CD4-positive, alpha-beta T cell treated with Interferon gamma for 1 hour (primary cell): ENCODE measurements at regions not wholly inside any gene's neighbourhood (a gene's known extent, or its start where the extent isn't known, plus 50 kb on each side); places are given as distances from the start of the nearest gene placed in this dataset.

Experiments used
- DNase-seq: peaks from one replicate; pipeline ENCODE4 v3.0.0-alpha.2; 2020

DNA sequence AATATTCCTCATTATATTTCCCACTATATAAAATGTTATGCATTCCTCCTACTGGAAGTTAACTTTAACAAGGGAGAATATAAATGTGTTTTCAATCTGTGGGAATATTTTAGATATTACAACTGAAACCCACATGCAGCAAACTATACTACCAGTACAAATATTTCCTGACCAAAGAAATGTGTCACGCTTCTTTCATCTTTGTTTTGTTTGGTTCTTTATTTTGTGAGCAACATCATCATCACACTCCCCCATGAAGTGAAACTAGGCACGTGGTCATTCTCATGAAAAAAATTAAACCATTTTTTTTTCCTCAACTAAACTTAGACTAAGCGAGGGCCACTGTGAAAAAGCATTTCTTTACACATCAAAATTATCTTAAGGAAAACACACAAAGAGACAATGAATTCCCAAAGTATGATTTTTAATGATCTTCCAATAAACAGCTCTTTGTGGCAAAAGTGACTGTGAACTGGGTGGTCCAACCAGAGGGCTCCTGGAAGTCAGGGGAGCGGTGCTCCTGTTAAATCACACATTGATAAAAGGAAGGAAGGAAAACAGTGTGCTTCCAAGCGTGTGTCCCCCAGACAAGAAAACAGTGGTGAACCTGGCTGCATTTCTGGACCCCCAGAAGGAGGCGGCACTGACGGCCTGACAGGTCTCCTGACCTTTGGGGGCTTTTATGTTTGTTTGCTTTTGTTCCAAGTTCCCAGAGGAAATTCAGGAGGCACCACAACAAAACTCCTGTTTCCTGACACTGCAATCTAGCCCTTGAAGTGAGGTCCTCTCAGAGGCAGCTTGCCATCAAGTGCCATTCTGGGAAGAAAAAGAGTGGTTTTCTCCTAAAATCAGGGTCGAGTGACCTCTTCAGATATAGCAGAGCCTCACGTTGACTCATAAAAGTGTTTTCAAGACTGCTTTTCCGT lies 166.8 kb upstream of the FOXQ1 start:
- DNase-seq: no peak

DNA sequence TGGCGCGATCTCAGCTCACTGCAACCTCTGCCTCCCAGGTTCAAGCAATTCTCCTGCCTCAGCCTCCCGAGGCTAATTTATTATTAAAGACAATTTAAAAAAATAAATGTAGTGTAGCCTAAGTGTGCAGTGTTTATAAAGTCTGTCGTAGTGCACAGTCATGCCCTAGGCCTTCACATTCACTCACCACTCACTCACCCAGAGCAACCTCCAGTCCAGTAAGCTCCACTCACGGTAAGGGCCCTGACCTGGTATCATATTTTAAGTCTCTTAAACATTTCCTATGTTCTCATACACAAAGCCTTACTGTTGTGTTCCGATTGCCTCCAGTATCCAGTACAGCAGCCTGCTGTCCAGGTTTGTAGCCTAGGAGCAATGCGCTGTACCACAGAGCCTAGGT lies 168.2 kb upstream of the FOXQ1 start:
- DNase-seq: no peak

DNA sequence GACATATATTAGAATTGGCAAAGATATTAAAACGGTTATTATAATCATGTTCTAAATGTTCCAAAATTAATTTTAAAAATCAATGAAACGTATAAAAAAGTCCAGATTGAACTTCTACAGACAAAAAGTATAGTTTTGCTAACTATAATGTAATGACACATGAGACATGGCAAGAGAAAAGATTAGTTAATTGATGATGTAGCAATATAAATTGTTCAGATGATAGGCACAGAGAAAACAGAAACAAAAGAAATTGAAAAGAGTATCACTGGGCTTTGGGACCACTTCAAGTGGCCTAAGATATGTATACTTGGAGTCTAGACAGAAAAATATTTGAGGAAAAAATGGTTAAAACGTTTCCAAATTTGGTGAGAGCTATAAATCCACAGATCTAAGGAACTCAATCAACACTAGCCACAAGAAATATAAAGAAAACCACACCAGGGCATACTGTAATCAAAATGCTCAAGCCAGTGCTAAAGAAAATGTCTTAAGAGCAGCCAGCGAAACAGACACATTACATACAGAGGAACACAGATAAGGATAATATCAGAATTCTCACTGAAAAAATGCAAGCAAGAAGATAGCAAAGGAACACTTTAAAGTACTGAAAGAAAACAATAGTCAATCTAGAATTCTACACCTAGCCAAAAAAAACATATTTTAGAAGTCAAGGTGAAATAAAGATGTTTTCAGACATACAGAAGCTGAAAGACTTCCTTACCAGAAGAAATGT lies 172.6 kb upstream of the FOXQ1 start:
- DNase-seq: no peak

DNA sequence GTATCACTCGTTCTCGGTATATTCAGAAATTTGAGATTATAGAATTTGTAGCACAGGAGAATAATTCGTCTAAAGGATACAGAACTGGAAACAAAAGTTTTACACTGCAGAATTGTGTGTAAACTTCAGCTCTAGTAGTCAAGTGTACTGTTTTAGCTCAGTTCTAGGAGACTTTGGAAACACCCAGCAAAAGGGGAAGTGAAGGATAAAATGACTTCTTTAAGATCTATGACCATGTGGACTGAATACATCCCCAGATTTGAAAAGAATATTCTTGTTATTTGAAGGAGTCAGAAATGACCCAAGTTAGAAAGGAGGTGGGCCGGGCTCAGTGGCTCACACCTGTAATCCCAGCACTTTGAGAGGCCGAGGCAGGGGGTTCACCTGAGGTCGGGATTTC lies 174.0 kb upstream of the FOXQ1 start:
- DNase-seq: no peak

DNA sequence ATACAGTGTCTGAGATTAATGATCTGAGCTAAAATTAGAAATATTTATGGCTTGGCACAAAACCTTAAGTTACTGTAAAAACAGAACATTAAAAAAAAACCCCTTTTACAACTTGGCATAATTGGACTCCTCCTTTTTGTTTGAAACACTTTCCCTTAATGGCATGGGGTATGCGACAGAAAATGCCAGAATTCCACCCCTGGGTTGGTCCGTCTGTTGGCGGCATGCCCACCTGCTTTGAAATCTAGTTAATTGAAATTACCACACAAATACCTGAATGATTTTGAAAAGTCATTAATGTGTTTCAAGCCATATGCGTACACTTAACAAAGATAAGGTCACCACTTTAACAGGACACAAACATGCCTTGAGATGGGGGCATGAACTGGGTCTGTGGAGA lies 175.1 kb upstream of the FOXQ1 start:
- DNase-seq: no peak

DNA sequence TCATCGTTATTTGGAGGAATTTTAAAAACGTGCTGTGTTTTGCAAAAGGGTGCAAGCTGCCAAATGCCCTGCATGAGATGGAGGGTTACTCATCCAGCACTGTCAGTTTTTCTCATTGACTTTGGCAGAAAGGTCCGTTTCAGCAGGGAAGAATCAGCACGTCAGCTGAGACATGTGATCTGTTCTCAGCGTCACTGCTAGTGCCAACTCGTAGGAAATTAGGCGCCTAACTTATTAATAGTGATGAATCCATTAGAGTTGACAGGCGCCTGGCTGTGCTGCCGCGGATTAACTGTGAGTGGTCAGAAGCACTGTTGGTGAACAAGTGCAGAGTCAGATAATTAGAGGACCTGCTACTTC lies 175.5 kb upstream of the FOXQ1 start:
- no peak for DNase-seq

DNA sequence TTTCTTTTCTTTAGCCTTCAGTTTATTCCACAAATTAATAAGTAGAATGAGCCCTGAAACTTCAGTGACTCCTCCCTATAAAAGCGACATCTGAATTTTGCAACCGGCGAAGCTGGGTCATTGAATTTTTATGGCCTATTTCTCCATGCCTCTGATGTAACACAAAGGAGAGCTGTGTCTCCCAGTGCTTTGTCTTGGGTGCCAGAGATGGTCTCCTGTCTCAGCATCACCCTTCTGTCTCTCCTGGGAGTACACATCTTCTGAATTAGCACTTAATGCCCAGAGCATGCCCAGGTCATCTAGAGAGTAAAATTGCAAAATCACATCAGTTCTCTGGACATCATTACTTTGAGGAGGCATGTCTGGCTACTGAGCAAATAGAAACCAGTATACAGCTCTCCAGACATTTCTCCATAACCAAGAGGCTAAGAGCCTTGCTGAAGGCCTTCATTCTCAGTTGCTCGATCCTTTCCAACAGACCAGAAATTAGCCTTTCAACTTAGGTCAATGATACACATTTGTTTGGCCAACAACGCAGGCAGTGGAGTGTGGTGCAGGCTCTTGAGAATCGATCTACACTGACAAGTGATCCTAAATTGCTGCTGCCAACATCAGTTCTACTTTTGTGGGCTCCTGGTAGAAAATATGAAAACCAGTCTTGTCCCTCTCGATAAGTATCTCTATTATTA lies 176.0 kb upstream of the FOXQ1 start:
- DNase-seq: no peak

DNA sequence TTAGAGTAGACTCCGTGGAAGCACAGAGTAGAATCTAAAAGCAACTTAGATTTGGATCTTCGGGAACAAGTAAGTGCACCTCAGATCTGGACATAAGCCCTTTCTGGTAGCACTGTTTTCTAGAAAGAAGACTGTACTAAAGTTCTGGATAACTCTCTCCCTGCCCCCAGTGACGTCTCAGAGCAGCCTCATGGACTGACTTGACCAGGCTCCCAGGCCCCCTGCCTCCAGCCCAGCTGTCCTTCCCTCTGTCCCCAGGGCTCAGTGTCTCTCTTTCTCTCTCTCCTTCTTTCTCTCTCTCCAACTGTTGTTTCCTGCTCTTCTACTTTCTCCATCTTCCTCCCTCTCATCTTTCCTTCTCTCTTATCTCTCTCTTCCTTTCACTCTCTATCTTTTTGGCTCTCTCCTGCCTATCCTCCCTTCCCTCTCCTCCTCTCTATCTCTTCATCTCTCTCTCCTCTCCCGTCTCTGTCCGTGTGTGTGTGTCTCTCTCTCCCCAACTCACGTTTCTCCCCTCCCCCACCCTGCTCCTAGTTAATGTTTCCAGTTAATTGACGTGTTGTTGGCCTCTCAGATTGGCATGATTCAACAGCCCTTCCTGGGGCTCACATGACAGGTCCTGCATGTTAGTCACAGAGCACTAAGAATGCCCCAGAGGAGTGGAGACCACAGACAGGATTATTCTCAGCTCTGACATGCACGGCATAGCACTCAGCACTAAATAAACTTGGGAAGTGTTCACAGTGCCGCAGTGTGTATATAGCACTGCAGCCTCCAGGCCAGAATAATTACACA lies 180.4 kb upstream of the FOXQ1 start:
- no peak for DNase-seq

DNA sequence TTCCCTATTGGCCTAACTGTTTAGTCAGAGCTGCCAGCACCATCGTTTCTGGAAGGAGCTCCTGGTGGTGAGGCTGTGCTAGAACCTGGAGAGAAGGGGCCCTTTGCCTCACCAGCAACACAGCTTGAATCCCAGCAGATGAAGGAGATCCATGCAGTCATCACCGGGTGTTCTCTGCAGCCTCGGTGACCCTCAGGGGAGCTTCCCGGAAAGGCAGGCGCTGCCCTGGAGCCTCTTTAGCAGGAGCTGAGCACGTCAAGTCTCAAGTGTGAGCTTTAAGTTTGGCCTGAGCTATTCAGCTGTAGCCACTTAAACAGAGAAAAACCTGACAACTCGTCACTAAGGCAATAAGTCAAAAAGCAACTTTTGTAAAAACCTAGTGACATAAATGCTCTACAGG lies 181.2 kb upstream of the FOXQ1 start:
- DNase-seq: no peak

DNA sequence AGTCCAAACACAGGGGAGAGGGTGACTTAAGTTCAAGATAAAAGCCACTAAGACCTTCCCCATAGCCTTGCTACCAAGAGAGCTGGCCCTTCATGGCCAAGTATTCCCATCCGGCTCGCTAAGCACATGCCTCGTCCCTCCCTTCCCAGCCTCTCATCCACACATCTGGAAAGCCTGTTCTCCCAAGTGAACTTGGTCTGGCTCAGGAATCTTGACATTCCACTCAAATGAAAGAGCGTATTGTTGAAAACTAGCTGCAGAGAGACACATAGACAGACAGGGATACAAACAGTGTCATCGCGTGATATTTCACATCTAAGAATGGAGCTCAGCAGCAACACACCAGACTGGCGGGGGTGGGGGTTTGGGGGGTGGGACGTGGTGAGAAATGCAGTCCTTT lies 182.8 kb upstream of the FOXQ1 start:
- no peak for DNase-seq

DNA sequence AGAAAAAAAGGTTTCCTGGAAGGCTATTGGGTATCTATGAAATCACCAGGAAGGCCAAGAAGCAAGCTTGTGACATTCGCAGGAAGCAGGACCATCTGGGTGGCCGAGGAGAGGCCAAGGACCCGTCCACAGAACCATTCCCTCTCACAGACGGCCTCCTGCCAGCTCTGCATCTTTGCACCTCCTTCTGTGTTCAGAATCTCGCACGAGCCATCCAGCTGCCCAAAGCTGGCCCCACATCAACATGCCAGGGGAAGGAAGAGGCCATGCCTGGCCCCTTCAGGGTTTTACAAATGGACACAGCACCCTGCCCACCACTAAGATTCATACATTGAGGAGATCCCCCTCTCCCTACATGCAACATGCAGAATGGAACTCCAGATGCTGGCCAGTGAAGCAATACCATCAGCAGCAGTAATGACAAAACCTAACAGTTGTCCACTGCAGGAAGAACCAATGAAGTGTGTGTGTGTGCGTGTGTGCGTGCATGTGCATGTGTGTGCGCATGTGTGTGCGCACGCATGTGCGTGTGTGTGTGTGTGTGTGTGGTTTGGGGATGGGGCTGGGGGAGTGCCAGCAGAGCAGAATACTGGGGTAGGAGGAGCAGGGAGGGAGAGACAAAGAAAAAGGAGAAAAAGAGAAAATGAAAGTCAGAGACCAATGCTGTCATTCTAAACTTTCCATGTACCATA lies 184.2 kb upstream of the FOXQ1 start:
- DNase-seq: no peak

DNA sequence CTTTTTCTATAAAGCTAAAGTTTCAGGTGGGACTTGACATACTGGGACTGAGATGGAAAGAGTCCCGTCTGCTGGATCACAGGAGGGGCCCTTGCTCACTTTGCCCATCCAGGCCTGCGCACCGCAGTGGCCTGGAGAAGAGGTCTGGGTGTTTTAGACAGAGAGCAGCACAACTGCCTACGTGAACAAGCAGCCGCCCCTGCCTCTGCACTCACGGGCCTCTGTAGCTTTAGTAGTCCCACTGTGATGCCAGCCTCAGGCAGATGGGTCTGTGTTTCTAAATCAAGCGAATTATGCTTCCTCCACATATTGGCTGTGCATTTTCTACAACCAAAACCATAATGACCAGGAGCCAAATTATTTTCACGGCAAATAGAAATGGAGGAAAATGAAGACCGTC lies 184.8 kb upstream of the FOXQ1 start:
- DNase-seq: no peak

DNA sequence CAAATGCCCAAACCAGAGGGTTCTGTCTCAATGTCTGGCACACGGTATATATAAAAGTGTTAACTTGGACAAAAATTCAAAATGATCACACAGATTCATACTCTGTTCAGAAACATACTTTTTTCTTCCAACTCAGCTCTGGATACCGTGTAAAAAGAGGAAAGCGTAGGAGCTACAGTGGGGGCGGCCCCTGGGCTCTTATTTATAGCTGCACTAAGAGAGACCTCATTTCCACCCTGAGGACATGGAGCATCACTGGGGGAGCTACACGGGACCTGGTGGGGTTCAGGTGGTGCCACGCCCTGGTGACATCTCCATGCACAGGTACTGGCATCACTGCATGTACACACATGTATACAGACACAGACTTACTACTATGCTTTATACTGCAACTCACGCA lies 185.9 kb upstream of the FOXQ1 start:
- DNase-seq: no peak

DNA sequence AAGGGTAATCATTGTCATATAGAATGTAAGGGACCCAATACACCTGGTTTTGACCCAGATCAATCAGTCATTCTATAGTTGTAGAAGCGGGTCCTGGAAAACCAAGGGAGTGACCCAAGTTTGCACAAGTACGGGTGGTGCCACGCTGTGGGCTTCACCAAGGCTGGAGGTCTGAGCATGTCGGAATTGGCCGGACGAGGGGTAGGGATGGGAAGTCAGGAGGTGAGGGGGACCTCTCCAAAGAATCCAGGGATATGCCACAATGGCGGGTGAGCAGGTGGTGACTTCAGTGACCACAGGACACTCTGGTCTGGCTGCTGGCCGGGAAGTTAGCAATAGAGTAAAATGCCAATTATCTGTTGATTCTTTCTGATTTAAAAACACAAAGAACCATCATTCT lies 186.6 kb upstream of the FOXQ1 start:
- DNase-seq: no peak

DNA sequence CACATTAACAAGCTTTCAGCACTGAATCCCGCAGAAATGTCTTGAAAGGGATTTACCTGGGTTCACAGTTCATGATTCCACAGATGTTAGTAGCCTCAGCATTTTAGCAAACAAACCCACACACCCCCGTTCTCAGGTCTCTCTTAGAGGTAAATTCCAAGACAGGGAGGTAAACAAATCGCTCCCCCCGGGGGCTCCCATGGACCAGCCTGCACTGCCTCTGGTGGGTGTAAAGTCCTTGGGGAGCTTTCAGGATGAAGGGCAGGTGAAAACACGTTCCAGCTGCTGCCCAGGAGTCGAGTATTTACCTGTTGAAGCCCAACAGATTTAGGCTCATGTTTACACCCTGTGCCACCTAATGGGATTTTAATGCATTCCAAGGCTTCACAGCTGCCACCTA lies 187.0 kb upstream of the FOXQ1 start:
- DNase-seq: no peak

DNA sequence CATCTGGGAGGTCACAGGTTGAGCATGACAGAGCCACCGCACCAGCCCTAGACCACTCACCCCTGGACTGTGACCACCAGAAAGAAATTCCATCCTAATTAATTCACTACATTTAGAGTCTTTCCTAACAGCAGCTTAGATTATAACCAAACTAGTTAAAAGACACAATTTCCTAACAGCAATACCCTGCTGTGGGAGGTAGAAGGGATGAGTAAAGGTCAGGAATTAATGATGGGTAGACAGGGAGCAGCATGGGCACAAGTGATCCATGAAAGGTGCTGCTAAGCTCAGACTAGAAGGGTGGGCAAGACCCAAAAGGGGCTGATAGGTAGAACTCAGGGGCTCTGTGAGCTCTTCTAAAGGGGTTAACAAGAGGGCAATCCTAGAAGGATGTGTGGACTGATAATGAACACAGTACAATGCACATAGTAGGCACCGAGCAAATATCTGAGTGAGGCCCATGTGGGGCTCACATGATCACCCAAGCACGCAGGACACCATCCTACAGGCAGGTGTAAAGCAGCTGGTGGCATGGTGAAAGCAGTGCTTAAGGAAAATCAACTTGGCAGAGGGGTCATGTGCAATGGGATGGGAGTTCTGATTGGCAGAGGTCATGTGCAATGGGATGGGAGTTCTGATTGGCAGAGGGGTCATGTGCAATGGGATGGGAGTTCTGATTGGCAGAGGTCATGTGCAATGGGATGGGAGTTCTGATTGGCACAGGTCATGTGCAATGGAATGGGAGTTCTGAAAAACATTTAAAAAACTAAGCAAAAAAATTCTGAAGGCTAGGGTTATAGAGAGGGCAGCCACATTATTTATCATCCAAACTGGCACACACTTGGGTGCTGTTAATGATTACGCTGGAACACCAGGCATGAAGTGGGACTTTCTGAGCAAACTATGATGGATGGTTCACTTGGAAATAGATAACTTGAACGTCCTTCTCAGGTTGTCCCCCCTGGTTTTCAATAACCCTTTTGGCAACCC lies 188.2 kb upstream of the FOXQ1 start:
- no peak for DNase-seq

DNA sequence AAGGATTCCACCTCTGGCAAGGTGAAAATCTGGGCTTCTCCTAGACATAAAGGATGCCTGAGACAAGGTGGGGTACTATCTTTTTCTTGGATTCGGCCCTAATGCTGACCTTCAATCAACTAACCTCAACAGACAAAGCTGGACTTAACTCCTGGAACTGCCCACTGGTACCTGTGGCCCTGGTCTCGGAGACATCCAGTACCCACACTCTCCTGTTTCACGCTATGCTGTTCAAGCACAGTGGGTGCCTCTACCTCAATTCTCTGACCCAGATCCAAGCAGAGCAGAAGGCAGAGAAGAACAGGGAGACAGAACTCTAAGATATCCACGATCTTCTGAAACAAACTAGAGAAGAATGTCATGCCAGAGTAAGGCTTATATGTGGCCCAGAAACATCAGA lies 189.8 kb upstream of the FOXQ1 start:
- no peak for DNase-seq

DNA sequence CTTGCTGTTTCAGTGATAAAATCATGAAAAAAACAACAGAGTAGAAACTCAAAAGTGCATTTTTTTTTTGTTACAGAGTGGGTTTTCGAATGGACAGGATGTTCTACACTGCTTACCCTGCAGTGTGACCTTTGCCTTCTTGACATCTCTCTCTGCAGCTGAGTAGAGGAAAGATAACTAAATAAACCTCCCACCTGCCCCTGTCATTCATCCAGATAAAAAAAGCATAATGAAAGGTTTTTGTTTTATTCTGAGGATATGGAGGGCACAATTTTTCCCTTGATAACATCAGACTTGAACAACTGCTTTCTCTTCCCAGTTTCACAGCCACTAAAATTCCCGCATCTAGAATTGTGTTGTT lies 193.6 kb upstream of the FOXQ1 start:
- DNase-seq: no peak

DNA sequence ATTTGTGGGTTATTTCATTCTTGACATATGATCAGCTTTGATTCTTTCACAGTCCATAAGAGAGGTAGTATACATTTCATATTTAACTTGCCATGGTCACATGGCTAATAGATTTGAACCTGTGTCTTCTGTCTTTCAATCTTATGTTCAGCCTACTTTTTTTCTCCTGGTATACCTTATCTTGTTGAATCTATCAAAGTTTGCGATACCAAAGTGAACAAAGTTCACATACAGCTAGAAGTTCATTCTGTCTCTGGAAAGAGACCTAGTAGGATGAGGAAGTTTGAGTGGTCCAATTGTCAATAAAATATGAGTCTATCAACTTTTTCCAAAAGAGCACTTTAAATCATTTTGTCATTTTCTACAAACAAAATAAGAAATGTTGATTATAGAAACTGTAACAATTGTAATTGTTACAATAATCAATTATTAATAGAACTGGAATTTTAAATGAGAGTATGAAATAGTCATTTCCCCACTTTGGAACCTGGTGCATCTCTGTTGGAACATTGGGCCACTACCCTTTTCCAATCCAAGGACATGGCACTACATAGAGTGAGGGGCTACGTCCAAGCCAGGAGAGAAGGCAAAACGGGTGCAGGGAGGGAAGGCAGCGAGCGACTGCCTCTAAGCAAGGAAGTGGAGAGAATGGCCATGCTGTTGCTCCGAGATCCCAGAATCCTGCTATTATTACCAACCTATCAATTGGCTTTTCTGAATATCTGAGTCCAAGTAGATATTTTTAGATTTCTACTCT lies 194.2 kb upstream of the FOXQ1 start:
- DNase-seq: no peak

DNA sequence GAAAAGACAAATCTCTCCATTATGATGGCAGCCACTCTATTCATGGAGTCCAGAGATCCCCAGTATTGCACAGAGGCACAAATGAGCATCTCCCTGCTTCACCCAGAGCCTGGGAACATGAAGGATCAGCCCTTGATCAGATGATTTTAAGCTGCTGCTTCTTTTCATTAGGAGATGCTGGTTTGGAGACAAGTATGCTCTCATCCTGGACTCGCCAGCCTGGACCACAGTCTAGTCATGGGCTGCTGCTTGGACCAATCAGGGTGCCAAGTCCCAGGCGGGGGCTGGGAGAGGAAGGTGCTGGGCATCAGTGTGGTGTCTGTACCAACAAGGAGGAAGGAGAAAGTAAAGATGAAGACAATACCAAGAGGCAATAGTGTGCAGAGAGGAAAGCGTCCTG lies 195.7 kb upstream of the FOXQ1 start:
- DNase-seq: no peak
